ENCODE measurements at regions not wholly inside any gene's neighbourhood (a gene's known extent, or its start where the extent isn't known, plus 50 kb on each side); places are given as distances from the start of the nearest gene placed in this dataset.
"Not testable (repeated sequence)": the region's sequence is repeated elsewhere in the genome, so short reads cannot be mapped to it uniquely, and the experiment has no call there.

GRCh38 chr9:129547063-129547462 lies 73.8 kb downstream of the C9orf50 start:
- FAIRE-seq (no peak), DNase-seq (ENCODE audit: insufficient read length, low spot score) (no peak)

- DNase-seq (ENCODE audit: insufficient read length, low spot score); FAIRE-seq: not testable (repeated sequence)
These were observed 75.0 kb downstream of the C9orf50 start for GRCh38 chr9:129545876-129546275.

- FAIRE-seq = no peak
- DNase-seq (ENCODE audit: insufficient read length, low spot score) = no peak
These were observed 76.1 kb downstream of the C9orf50 start for GRCh38 chr9:129544761-129545160.

- FAIRE-seq (no peak), DNase-seq (ENCODE audit: insufficient read length, low spot score) (no peak)
These were observed 78.2 kb downstream of the C9orf50 start for GRCh38 chr9:129542741-129543140.

- FAIRE-seq = no peak
- DNase-seq (ENCODE audit: insufficient read length, low spot score) = no peak
These were observed 79.6 kb downstream of the C9orf50 start for GRCh38 chr9:129541270-129541669.

GRCh38 chr9:129539446-129539845 lies 81.5 kb downstream of the C9orf50 start:
- FAIRE-seq (no peak), DNase-seq (ENCODE audit: insufficient read length, low spot score) (no peak)

GRCh38 chr9:129531860-129532402 lies 89.0 kb downstream of the C9orf50 start:
- FAIRE-seq; DNase-seq (ENCODE audit: insufficient read length, low spot score): not testable (repeated sequence)

GRCh38 chr9:129527955-129528354 lies 92.9 kb downstream of the C9orf50 start:
- FAIRE-seq; DNase-seq (ENCODE audit: insufficient read length, low spot score): not testable (repeated sequence)

- FAIRE-seq (no peak), DNase-seq (ENCODE audit: insufficient read length, low spot score) (no peak)
These were observed 95.2 kb downstream of the C9orf50 start for GRCh38 chr9:129525656-129526196.

- DNase-seq (ENCODE audit: insufficient read length, low spot score) = no peak
- FAIRE-seq = no peak
These were observed 96.2 kb downstream of the C9orf50 start for GRCh38 chr9:129524582-129525270.

GRCh38 chr9:129523943-129524581 lies 96.8 kb downstream of the C9orf50 start:
- DNase-seq (ENCODE audit: insufficient read length, low spot score) (no peak), FAIRE-seq (no peak)

- FAIRE-seq (no peak), DNase-seq (ENCODE audit: insufficient read length, low spot score) (no peak)
These were observed 98.5 kb downstream of the C9orf50 start for GRCh38 chr9:129522351-129522750.

GRCh38 chr9:129520082-129520481 lies 100.8 kb downstream of the C9orf50 start:
- DNase-seq (ENCODE audit: insufficient read length, low spot score) (no peak), FAIRE-seq (no peak)

GRCh38 chr9:129518074-129518473 lies 102.8 kb downstream of the C9orf50 start:
- no peak for FAIRE-seq
- no peak for DNase-seq (ENCODE audit: insufficient read length, low spot score)

- FAIRE-seq (no peak), DNase-seq (ENCODE audit: insufficient read length, low spot score) (no peak)
These were observed 103.9 kb downstream of the C9orf50 start for GRCh38 chr9:129517006-129517405.

- DNase-seq (ENCODE audit: insufficient read length, low spot score) (no peak), FAIRE-seq (no peak)
These were observed 106.0 kb downstream of the C9orf50 start for GRCh38 chr9:129514891-129515290.

GRCh38 chr9:129514497-129514867 lies 106.4 kb downstream of the C9orf50 start:
- FAIRE-seq (no peak), DNase-seq (ENCODE audit: insufficient read length, low spot score) (no peak)

- DNase-seq (ENCODE audit: insufficient read length, low spot score) = no peak
- no peak for FAIRE-seq
These were observed 106.9 kb downstream of the C9orf50 start for GRCh38 chr9:129513856-129514496.

GRCh38 chr9:129513282-129513681 lies 107.6 kb downstream of the C9orf50 start:
- FAIRE-seq (no peak), DNase-seq (ENCODE audit: insufficient read length, low spot score) (no peak)

- FAIRE-seq = no peak
- DNase-seq (ENCODE audit: insufficient read length, low spot score) = no peak
These were observed 109.5 kb downstream of the C9orf50 start for GRCh38 chr9:129511285-129511900.

GRCh38 chr9:129509533-129509928 lies 111.4 kb downstream of the C9orf50 start:
- DNase-seq (ENCODE audit: insufficient read length, low spot score) (no peak), FAIRE-seq (no peak)
